H9 (cell line): ENCODE measurements at regions not wholly inside any gene's neighbourhood (a gene's known extent, or its start where the extent isn't known, plus 50 kb on each side); places are given as distances from the start of the nearest gene placed in this dataset.

Source experiments
- DNase-seq: peaks from one replicate; pipeline ENCODE4 v3.0.0-alpha.2; 2017
- H2AFZ ChIP-seq: one replicate; pipeline ENCODE4 v1.6.1; 2013; ENCODE audit warnings: mild to moderate bottlenecking, low read length, control low read depth, moderate library complexity
- H2AK5ac ChIP-seq: 2 replicates; pipeline ENCODE4 v1.6.1; 2013; ENCODE audit warnings: low read length, control low read depth, mixed read lengths; ENCODE audit not compliant: insufficient read length
- H2BK120ac ChIP-seq: one replicate; pipeline ENCODE4 v1.6.1; 2013; ENCODE audit warnings: low read depth, mild to moderate bottlenecking, low read length, control low read depth, inconsistent platforms; ENCODE audit not compliant: poor library complexity, severe bottlenecking
- H2BK12ac ChIP-seq: 2 replicates; pipeline ENCODE4 v1.6.1; 2013; ENCODE audit warnings: low read length, control low read depth, mixed read lengths, low read depth; ENCODE audit not compliant: insufficient read length
- H2BK15ac ChIP-seq: 2 replicates; pipeline ENCODE4 v1.6.1; 2013; ENCODE audit warnings: low read depth, low read length, control low read depth
- H2BK20ac ChIP-seq: one replicate; pipeline ENCODE4 v1.6.1; 2013; ENCODE audit warnings: low read depth, mild to moderate bottlenecking, low read length, control low read depth, inconsistent platforms; ENCODE audit not compliant: poor library complexity, severe bottlenecking
- H2BK5ac ChIP-seq: 2 replicates; pipeline ENCODE4 v1.6.1; 2013; ENCODE audit warnings: low read length, control low read depth, mixed read lengths; ENCODE audit not compliant: insufficient read length
- H3K14ac ChIP-seq: 2 replicates; pipeline ENCODE4 v1.6.1; 2013; ENCODE audit warnings: low read length, control low read depth; ENCODE audit not compliant: insufficient read depth
- H3K18ac ChIP-seq: 2 replicates; pipeline ENCODE4 v1.6.1; 2013; ENCODE audit warnings: low read depth, mild to moderate bottlenecking, mixed read lengths, low read length, control low read depth; ENCODE audit not compliant: insufficient read length
- H3K23ac ChIP-seq: 2 replicates; pipeline ENCODE4 v1.6.1; 2013; ENCODE audit warnings: low read length, control low read depth, mixed read lengths, low read depth; ENCODE audit not compliant: insufficient read length
- H3K23me2 ChIP-seq: 2 replicates; pipeline ENCODE4 v1.6.1; 2013; ENCODE audit warnings: low read depth, mild to moderate bottlenecking, mixed read lengths, low read length, control low read depth; ENCODE audit not compliant: insufficient read length, poor library complexity, severe bottlenecking
- H3K27ac ChIP-seq: 2 replicates; pipeline ENCODE4 v1.5.1; 2013; ENCODE audit warnings: low read length, control low read depth, mixed read lengths, low read depth; ENCODE audit not compliant: insufficient read length
- H3K27me3 ChIP-seq: 2 replicates; pipeline ENCODE4 v1.6.1; 2013; ENCODE audit warnings: low read length, control low read depth, inconsistent platforms; ENCODE audit not compliant: insufficient read depth
- H3K4ac ChIP-seq: 2 replicates; pipeline ENCODE4 v1.6.1; 2013; ENCODE audit warnings: low read depth, mild to moderate bottlenecking, control low read depth, inconsistent platforms, low read length, moderate library complexity
- H3K4me1 ChIP-seq: 2 replicates; pipeline ENCODE4 v1.6.1; 2013; ENCODE audit warnings: low read length, control low read depth, inconsistent platforms; ENCODE audit not compliant: insufficient read depth
- H3K4me2 ChIP-seq: 2 replicates; pipeline ENCODE4 v1.6.1; 2013; ENCODE audit warnings: low read length, control low read depth, mixed read lengths; ENCODE audit not compliant: insufficient read length, insufficient read depth
- H3K56ac ChIP-seq: 2 replicates; pipeline ENCODE4 v1.6.1; 2013; ENCODE audit warnings: low read depth, mild to moderate bottlenecking, mixed read lengths, low read length, control low read depth; ENCODE audit not compliant: insufficient read length
- H3K79me1 ChIP-seq: 2 replicates; pipeline ENCODE4 v1.6.1; 2013; ENCODE audit warnings: low read depth, mild to moderate bottlenecking, moderate library complexity, low read length, control low read depth, inconsistent platforms; ENCODE audit not compliant: insufficient read depth, poor library complexity, severe bottlenecking
- H3K79me2 ChIP-seq: 2 replicates; pipeline ENCODE4 v1.6.1; 2013; ENCODE audit warnings: low read length, control low read depth, inconsistent platforms; ENCODE audit not compliant: insufficient read depth
- H3K9ac ChIP-seq: 2 replicates; pipeline ENCODE4 v1.6.1; 2013; ENCODE audit warnings: low read length, control low read depth, mixed read lengths; ENCODE audit not compliant: insufficient read length; ENCODE audit errors: extremely low read depth
- H3K9me3 ChIP-seq: one replicate; pipeline ENCODE4 v1.6.1; 2013; ENCODE audit warnings: low read depth, low read length, inconsistent platforms; ENCODE audit not compliant: control insufficient read depth
- H3T11ph ChIP-seq: one replicate; pipeline ENCODE4 v1.6.1; 2013; ENCODE audit warnings: mild to moderate bottlenecking, low read length, control low read depth, inconsistent platforms
- H4K20me1 ChIP-seq: one replicate; pipeline ENCODE4 v1.6.1; 2013; ENCODE audit not compliant: control insufficient read depth, insufficient read length, insufficient read depth
- H4K5ac ChIP-seq: 2 replicates; pipeline ENCODE4 v1.6.1; 2013; ENCODE audit warnings: low read depth, mild to moderate bottlenecking, mixed read lengths, low read length, control low read depth; ENCODE audit not compliant: insufficient read length
- H4K8ac ChIP-seq: replicated peaks from 2 replicates; pipeline ENCODE4 v1.6.1; 2013; ENCODE audit warnings: low read length, control low read depth, mixed read lengths, low read depth; ENCODE audit not compliant: insufficient read length
- H4K91ac ChIP-seq: 2 replicates; pipeline ENCODE4 v1.6.1; 2013; ENCODE audit warnings: low read depth, mild to moderate bottlenecking, moderate library complexity, mixed read lengths, low read length, control low read depth; ENCODE audit not compliant: insufficient read length
- H3K27ac Mint-ChIP-seq, 3 experiments: 2 replicates in 2 of 3; 3 replicates in 1 of 3; pipeline ENCODE4 v1.8.0; 2020 to 2021; ENCODE audit warnings: mixed read lengths in 3 of 3, mild to moderate bottlenecking in 1 of 3, moderate library complexity in 1 of 3
- H3K27me3 Mint-ChIP-seq: 2 replicates; pipeline ENCODE4 v1.8.0; 2021; ENCODE audit warnings: low read depth, mild to moderate bottlenecking, moderate library complexity, mixed read lengths
- H3K36me3 Mint-ChIP-seq, 3 experiments: 2 replicates in 2 of 3; 3 replicates in 1 of 3; pipeline ENCODE4 v1.8.0; 2020 to 2021; ENCODE audit warnings: low read depth in 3 of 3, mixed read lengths in 3 of 3; ENCODE audit not compliant: insufficient read depth in 1 of 3
- H3K4me1 Mint-ChIP-seq, 2 experiments: 2 replicates each; pipeline ENCODE4 v1.8.0; 2020; ENCODE audit warnings: mixed read lengths in 2 of 2
- H3K4me3 Mint-ChIP-seq, 2 experiments: 2 replicates in 1 of 2; 3 replicates in 1 of 2; pipeline ENCODE4 v1.8.0; 2020 to 2021; ENCODE audit warnings: mild to moderate bottlenecking in 2 of 2, mixed read lengths in 2 of 2, moderate library complexity in 1 of 2
- H3K9me3 Mint-ChIP-seq, 2 experiments: 2 replicates in 1 of 2; 3 replicates in 1 of 2; pipeline ENCODE4 v1.8.0; 2020; ENCODE audit warnings: mild to moderate bottlenecking in 2 of 2, mixed read lengths in 2 of 2, moderate library complexity in 1 of 2
- WGBS: extraction: QIAGEN DNeasy Blood & Tissue Kit; methylation state at CpG from one replicate; pipeline ENCODE4 v1.1.7; 2013; ENCODE audit warnings: missing lambda C conversion rate, low lambda C conversion rate, mixed read lengths; ENCODE audit not compliant: insufficient read length; ENCODE audit errors: extremely low coverage; 5-methylcytosine and 5-hydroxymethylcytosine counted together
- TF ChIP-seq, protein P1 (sequence below): fragments of 200-600 bp; sonication (generic); conservative IDR thresholded peaks from 3 replicates; pipeline ENCODE4 v1.8.0; 2021; ENCODE audit warnings: antibody characterized with exemption, mild to moderate bottlenecking

DNA sequence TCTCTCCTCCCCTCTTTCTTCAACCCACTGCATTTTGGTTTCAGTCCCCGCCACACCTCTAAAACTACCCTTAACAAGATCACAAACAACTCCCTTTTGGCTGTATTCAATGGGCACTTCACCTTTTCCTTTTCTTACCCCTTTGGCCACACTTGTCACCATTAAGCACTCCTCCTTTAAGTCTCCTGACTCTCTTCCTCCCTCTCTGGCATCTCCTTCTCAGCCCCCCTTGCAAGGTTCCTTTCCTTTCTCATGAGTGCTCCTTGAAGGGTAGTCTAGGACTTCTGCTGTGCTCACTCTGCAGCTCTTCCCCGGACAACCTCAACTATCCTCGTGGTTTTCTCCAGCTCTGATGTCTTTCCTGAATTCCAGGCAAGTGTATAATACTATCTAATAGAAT, 103.7 kb downstream of the RPL22L1 start:
- no CpG with 5 or more reads among the region's 3 CpGs for WGBS
- H3K27me3 ChIP-seq, result no peaks in the 10 kb centered on the region

More for the DNA sequence above, 103.7 kb downstream of the RPL22L1 start:
- no peaks in the 10 kb centered on the region for H3K79me1 ChIP-seq
- no peaks in the 10 kb centered on the region for H3K9me3 ChIP-seq
- no peak overlapping the region for H3K4ac ChIP-seq
- H2BK15ac ChIP-seq, result no peak overlapping the region
- no peak for DNase-seq
- no peak overlapping the region for H2BK20ac ChIP-seq
- no peak overlapping the region for H2AFZ ChIP-seq
- no peak overlapping the region for H2BK12ac ChIP-seq
- no peak overlapping the region for H3K23ac ChIP-seq
- Mint-ChIP-seq H3K9me3 (no peaks in the 10 kb centered on the region), H3K27ac (no peak overlapping the region), H3K4me3 (no peak overlapping the region), H3K36me3 (no peaks in the 10 kb centered on the region), H3K27me3 (no peaks in the 10 kb centered on the region; the same call in 1 of the 2 replicates), H3K4me1 (peaks cover 9 to 11% of the 10 kb centered on the region in 2 experiments)
- no peak overlapping the region for H4K5ac ChIP-seq
- no peak overlapping the region for H2BK5ac ChIP-seq
- no peaks in the 10 kb centered on the region; the same call in 1 of the 2 replicates for H3K4me1 ChIP-seq
- no peak overlapping the region for H2BK120ac ChIP-seq
- H4K8ac ChIP-seq, result no peak overlapping the region
- no peak overlapping the region for H3T11ph ChIP-seq
- H3K56ac ChIP-seq, result no peak overlapping the region
- TF ChIP-seq, protein P1, sequence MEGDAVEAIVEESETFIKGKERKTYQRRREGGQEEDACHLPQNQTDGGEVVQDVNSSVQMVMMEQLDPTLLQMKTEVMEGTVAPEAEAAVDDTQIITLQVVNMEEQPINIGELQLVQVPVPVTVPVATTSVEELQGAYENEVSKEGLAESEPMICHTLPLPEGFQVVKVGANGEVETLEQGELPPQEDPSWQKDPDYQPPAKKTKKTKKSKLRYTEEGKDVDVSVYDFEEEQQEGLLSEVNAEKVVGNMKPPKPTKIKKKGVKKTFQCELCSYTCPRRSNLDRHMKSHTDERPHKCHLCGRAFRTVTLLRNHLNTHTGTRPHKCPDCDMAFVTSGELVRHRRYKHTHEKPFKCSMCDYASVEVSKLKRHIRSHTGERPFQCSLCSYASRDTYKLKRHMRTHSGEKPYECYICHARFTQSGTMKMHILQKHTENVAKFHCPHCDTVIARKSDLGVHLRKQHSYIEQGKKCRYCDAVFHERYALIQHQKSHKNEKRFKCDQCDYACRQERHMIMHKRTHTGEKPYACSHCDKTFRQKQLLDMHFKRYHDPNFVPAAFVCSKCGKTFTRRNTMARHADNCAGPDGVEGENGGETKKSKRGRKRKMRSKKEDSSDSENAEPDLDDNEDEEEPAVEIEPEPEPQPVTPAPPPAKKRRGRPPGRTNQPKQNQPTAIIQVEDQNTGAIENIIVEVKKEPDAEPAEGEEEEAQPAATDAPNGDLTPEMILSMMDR, result no peak
- no peak overlapping the region for H3K9ac ChIP-seq
- no peaks in the 10 kb centered on the region for H3K23me2 ChIP-seq
- H4K20me1 ChIP-seq, result no peaks in the 10 kb centered on the region
- H3K4me2 ChIP-seq, result no peak overlapping the region
- H3K27ac ChIP-seq, result no peak overlapping the region
- no peak overlapping the region for H4K91ac ChIP-seq
- H3K14ac ChIP-seq, result no peak overlapping the region
- no peaks in the 10 kb centered on the region for H3K79me2 ChIP-seq
- H2AK5ac ChIP-seq, result no peak overlapping the region
- no peak overlapping the region for H3K18ac ChIP-seq
